K562 (cell line): ENCODE measurements at regions not wholly inside any gene's neighbourhood (a gene's known extent, or its start where the extent isn't known, plus 50 kb on each side); places are given as distances from the start of the nearest gene placed in this dataset.

Experiments
- BDP1 ChIP-seq: IDR thresholded peaks from 3 replicates; pipeline ENCODE4 v1.6.1; 2011; ENCODE audit not compliant: insufficient read length, insufficient read depth
- CLOCK ChIP-seq: fragments of 250-450 bp; sonication (Bioruptor Pico); IDR thresholded peaks from 2 replicates; pipeline ENCODE4 v1.4.0; 2020; ENCODE audit warnings: mild to moderate bottlenecking, moderate library complexity, borderline replicate concordance
- CTBP1 ChIP-seq: fragments of 450-650 bp; IDR thresholded peaks from 2 replicates; pipeline ENCODE4 v1.6.1; 2016; ENCODE audit warnings: borderline replicate concordance
- DACH1 ChIP-seq: fragments of 450-650 bp; IDR thresholded peaks from 2 replicates; pipeline ENCODE4 v1.6.1; 2018; ENCODE audit not compliant: partially characterized antibody
- DEAF1 ChIP-seq: fragments of 450-650 bp; formaldehyde crosslinking; IDR thresholded peaks from 2 replicates; pipeline ENCODE4 v1.4.0; 2020; ENCODE audit warnings: mild to moderate bottlenecking, moderate library complexity
- DIDO1 ChIP-seq: fragments of 450-650 bp; IDR thresholded peaks from 2 replicates; pipeline ENCODE4 v1.6.1; 2016; ENCODE audit warnings: low read depth, missing biosample characterization, missing genetic modification characterization
- ERF ChIP-seq: fragments of 450-650 bp; formaldehyde crosslinking; IDR thresholded peaks from 2 replicates; pipeline ENCODE4 v1.4.0; 2020; ENCODE audit warnings: mild to moderate bottlenecking, mixed read lengths
- GABPB2 ChIP-seq: fragments of 250-450 bp; sonication (Bioruptor Pico); conservative IDR thresholded peaks from 2 replicates; pipeline ENCODE4 v1.5.1; 2021; ENCODE audit warnings: mild to moderate bottlenecking
- GTF2A2 ChIP-seq: IDR thresholded peaks from 2 replicates; pipeline ENCODE4 v1.6.1; 2016; ENCODE audit warnings: mild to moderate bottlenecking, missing genetic modification characterization, missing compliant biosample characterization
- HEY1 ChIP-seq: fragments of 250-450 bp; sonication (Bioruptor Pico); IDR thresholded peaks from 2 replicates; pipeline ENCODE4 v1.5.0; 2020; ENCODE audit warnings: mild to moderate bottlenecking, moderate library complexity, borderline replicate concordance
- MAZ ChIP-seq, 2 experiments: fragments of 450-650 bp in 1 of 2; sonication (generic) in 1 of 2; formaldehyde crosslinking; IDR thresholded peaks in 1 of 2; conservative IDR thresholded peaks in 1 of 2; 2 replicates each; pipeline versions ENCODE4 v1.4.0 to v1.5.0; 2020; ENCODE audit warnings: mild to moderate bottlenecking in 1 of 2, missing genetic modification reagents in 1 of 2
- NCOR1 ChIP-seq: fragments of 450-650 bp; IDR thresholded peaks from 2 replicates; pipeline ENCODE4 v1.6.1; 2016; ENCODE audit warnings: mild to moderate bottlenecking, moderate library complexity
- NR2C1 ChIP-seq, 2 experiments: fragments of 450-650 bp; IDR thresholded peaks; 2 replicates each; pipeline ENCODE4 v1.6.1; 2017; ENCODE audit warnings: mild to moderate bottlenecking in 2 of 2, antibody characterized with exemption in 1 of 2, inconsistent platforms in 1 of 2, missing compliant biosample characterization in 1 of 2, missing genetic modification characterization in 1 of 2
- OTX1 ChIP-seq: fragments of 450-650 bp; formaldehyde crosslinking; IDR thresholded peaks from 2 replicates; pipeline ENCODE4 v1.4.0; 2022; ENCODE audit warnings: mild to moderate bottlenecking
- POLR3A ChIP-seq: IDR thresholded peaks from 2 replicates; pipeline ENCODE4 v1.6.1; 2011; ENCODE audit warnings: borderline replicate concordance, mild to moderate bottlenecking, moderate library complexity; ENCODE audit not compliant: insufficient read length, insufficient read depth; ENCODE audit errors: extremely low read depth
- PTTG1 ChIP-seq: fragments of 450-650 bp; IDR thresholded peaks from 2 replicates; pipeline ENCODE4 v1.6.1; 2016; ENCODE audit warnings: low read depth, mild to moderate bottlenecking, missing genetic modification characterization, missing compliant biosample characterization
- RBM22 ChIP-seq: fragments of 200-400 bp; formaldehyde crosslinking; IDR thresholded peaks from 2 replicates; pipeline ENCODE4 v1.6.1; 2018; ENCODE audit warnings: low read length, low read depth; ENCODE audit not compliant: poor library complexity, severe bottlenecking
- ZEB2 ChIP-seq: fragments of 450-650 bp; IDR thresholded peaks from 2 replicates; pipeline ENCODE4 v1.6.1; 2016
- ZNF133 ChIP-seq: fragments of 250-450 bp; sonication (Bioruptor Pico); IDR thresholded peaks from 2 replicates; pipeline ENCODE4 v1.4.0; 2020; ENCODE audit warnings: mild to moderate bottlenecking
- ZNF232 ChIP-seq: sonication (generic); formaldehyde crosslinking; IDR thresholded peaks from 2 replicates; pipeline ENCODE4 v1.8.0; 2022; ENCODE audit warnings: mild to moderate bottlenecking, missing genetic modification reagents
- ZNF282 ChIP-seq: sonication (generic); formaldehyde crosslinking; IDR thresholded peaks from 2 replicates; pipeline ENCODE4 v1.8.1; 2023; ENCODE audit warnings: missing genetic modification reagents
- ZNF511 ChIP-seq: sonication (generic); formaldehyde crosslinking; IDR thresholded peaks from 2 replicates; pipeline ENCODE4 v1.8.0; 2022; ENCODE audit warnings: mild to moderate bottlenecking, missing genetic modification reagents
- ZNF512 ChIP-seq: IDR thresholded peaks from 2 replicates; pipeline ENCODE4 v1.6.1; 2016; ENCODE audit warnings: missing genetic modification characterization, missing compliant biosample characterization

GRCh38 chr4:105061136-105061696 lies 85.5 kb upstream of the TET2 start (continued):
- TF ChIP-seq ZNF282 (CRISPR knock-in tag) (no peak), ZNF512 (tag) (no peak), HEY1 (0 out of 2 replicates have a peak, but pooled peaks have one; percentile 25), CTBP1 (no peak), BDP1 (no peak), RBM22 (no peak), DACH1 (no peak), MAZ (CRISPR knock-in tag; conservative IDR thresholded peaks at IDR 0.05 in 1 of 2, IDR thresholded peaks at IDR 0.05 in 1 of 2) (no peak), ZNF133 (CRISPR knock-in tag) (no peak), GTF2A2 (tag) (no peak), ZNF232 (CRISPR knock-in tag) (no peak), ZEB2 (0 out of 2 replicates have a peak, but pooled peaks have one; percentile 18), DIDO1 (tag) (no peak), DEAF1 (CRISPR knock-in tag) (no peak), OTX1 (CRISPR knock-in tag) (no peak), ERF (CRISPR knock-in tag) (no peak), NR2C1 (IDR thresholded peaks at IDR 0.05) (no peak), NR2C1 (tag; IDR thresholded peaks at IDR 0.05) (no peak), PTTG1 (tag) (no peak), NCOR1 (no peak), GABPB2 (CRISPR knock-in tag) (no peak), ZNF511 (no peak), CLOCK (CRISPR knock-in tag) (no peak), POLR3A (no peak)
